RWPE1 (cell line): ENCODE measurements at regions not wholly inside any gene's neighbourhood (a gene's known extent, or its start where the extent isn't known, plus 50 kb on each side); places are given as distances from the start of the nearest gene placed in this dataset.

Experiments used
- CTCF ChIA-PET: fragments of 350-600 bp; sonication (Branson Sonifier 250); formaldehyde crosslinking; extraction: SDS; loops from one replicate; lab custom pipeline; 2021; lab: Yijun Ruan, JAX
- POLR2A ChIA-PET: fragments of 400-600 bp; formaldehyde crosslinking; extraction: SDS; loops from one replicate; lab custom pipeline; 2020; ENCODE audit warnings: antibody characterized with exemption; ENCODE audit not compliant: low non-redundant PET; lab: Yijun Ruan, JAX
- DNase-seq: peaks from one replicate; pipeline ENCODE4 v3.0.0; 2012; ENCODE audit warnings: low spot score
- H3K27ac ChIP-seq: fragments of 450-650 bp; 2 replicates; pipeline ENCODE4 v1.5.1; 2017
- CTCF ChIP-seq: fragments of 450-650 bp; conservative IDR thresholded peaks from 2 replicates; pipeline ENCODE4 v1.5.1; 2017; ENCODE audit warnings: low read depth, mild to moderate bottlenecking

GRCh38 chr16:65769055-65769465 lies 597.4 kb upstream of the CDH5 start:
- ChIA-PET POLR2A (no interaction called here), CTCF (interaction anchor here (0.6 kb wide), 1 partner anchor 502 kb away, joined by 3 read pairs; no protein-coding TSS in a partner anchor)
- DNase-seq: no peak
- no peak overlapping the region for H3K27ac ChIP-seq
- TF ChIP-seq CTCF: no peak

GRCh38 chr16:65767125-65767524 lies 599.4 kb upstream of the CDH5 start:
- ChIA-PET CTCF (no interaction called here), POLR2A (no interaction called here)
- DNase-seq: no peak
- no peak overlapping the region for H3K27ac ChIP-seq
- no peak for TF ChIP-seq CTCF

- ChIA-PET CTCF (no interaction called here), POLR2A (no interaction called here)
- no peak overlapping the region for H3K27ac ChIP-seq
- no peak for TF ChIP-seq CTCF
- no peak for DNase-seq
These were observed 602.7 kb upstream of the CDH5 start for GRCh38 chr16:65763640-65764305.

GRCh38 chr16:65760874-65761273 lies 605.6 kb upstream of the CDH5 start:
- ChIA-PET CTCF (no interaction called here), POLR2A (no interaction called here)
- no peak for DNase-seq
- H3K27ac ChIP-seq: no peak overlapping the region
- TF ChIP-seq CTCF: no peak

GRCh38 chr16:65758620-65759019 lies 607.9 kb upstream of the CDH5 start:
- H3K27ac ChIP-seq: no peak overlapping the region
- ChIA-PET CTCF (no interaction called here), POLR2A (no interaction called here)
- no peak for TF ChIP-seq CTCF
- DNase-seq: no peak

- ChIA-PET POLR2A (no interaction called here), CTCF (no interaction called here)
- DNase-seq: no peak
- no peak overlapping the region for H3K27ac ChIP-seq
- no peak for TF ChIP-seq CTCF
These were observed 609.4 kb upstream of the CDH5 start for GRCh38 chr16:65757064-65757463.
